ENCODE measurements at regions not wholly inside any gene's neighbourhood (a gene's known extent, or its start where the extent isn't known, plus 50 kb on each side); places are given as distances from the start of the nearest gene placed in this dataset.
"Not testable (repeated sequence)": the region's sequence is repeated elsewhere in the genome, so short reads cannot be mapped to it uniquely, and the experiment has no call there.

DNA sequence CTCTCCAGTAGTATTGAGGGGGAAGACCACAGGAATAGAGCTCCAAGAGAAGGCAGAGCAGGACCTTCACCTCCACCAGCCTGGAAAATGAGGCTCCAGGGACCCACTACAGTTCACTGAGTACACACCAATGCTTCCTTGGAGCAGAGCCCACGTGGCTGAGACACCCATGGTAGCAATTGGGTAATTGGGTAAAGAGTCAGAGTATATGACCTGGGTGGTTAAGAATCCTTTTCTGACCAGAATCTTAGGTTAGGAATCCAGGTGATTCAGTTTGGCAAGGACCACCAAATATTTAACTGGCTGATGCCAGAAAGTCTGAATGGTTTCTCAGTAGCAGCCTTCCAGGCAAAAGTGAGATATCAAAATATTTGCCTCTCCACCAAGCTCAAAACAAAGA is 107.7 kb downstream of the MDH1 start:
- FAIRE-seq: no peak

GRCh38 chr2:63697160-63697559 is 108.4 kb downstream of the MDH1 start:
- no peak for FAIRE-seq

DNA sequence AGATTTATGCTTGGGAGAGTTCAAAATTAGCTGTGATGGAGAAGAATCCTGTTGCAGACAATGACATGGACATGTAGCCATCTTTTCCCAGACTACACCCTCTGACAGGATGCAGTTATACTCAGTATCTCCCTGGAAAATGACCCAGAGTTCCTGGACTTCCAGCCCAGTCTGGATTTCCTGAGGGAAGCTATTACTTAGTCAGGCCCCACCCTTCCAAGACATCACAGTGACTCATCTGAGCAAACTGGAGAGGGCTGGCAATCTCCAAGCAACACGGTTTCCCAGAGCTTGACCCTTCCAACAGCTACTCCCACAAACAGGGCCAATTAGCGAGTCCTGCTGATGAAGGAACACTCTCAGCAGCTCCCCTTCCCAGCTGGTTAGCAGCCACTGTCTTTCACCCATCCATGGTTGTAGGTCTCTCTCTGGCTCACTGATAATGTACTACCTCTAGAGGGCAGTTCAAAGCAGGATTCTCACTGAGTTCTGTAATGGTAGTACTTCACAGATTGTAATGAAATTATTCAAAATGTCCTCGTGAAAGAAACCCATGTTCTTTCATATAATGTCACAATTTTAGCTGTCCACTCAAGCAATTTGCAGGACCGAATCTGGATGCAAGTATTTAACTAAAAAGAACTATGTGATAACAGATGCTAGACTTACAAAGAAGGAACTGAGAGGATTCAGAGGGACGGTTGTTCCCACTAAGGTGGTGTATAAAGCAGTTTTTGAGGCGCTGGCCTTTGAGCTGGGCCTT is 110.2 kb downstream of the MDH1 start:
- FAIRE-seq: peak; percentile 53

GRCh38 chr2:63699549-63699839 is 110.7 kb downstream of the MDH1 start:
- FAIRE-seq: no peak

DNA sequence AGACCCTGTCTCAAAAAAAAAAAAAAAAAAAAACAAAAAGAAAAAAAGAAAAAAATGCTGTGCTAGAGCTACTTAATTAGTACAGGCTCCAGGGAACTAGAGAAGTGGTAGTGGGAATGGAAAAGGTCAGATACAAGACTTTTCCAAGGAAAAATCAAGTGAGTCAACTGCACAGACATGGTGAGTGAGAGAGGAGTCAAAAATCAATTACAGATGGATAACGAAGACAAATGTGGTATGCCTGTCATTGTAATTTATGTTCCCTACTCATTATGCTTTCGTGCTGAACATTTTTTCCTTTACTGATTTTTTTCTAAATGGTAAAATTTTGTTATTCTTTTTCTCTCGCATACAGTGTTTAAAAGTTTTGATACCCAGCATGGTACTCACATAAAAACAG is 111.5 kb downstream of the MDH1 start:
- FAIRE-seq: no peak

DNA sequence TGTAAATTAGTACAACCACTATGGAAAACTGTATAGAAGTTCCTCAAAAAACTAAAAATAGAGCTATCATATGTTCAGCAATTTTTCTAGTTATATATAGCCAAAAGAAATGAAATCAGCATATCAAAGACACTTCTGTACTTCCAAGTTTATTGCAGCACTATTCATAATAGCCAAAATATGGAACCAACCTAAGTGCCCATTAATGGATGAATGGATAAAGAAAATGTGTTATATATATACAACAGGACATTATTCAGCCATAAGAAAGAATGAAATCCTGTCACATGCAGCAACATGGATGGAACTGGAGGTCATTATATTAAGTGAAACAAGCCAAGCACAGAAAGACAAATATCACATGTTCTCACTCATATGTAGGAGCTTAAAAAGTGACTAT is 112.6 kb downstream of the MDH1 start:
- FAIRE-seq: no peak

GRCh38 chr2:63706084-63706483 is 117.3 kb downstream of the MDH1 start:
- FAIRE-seq: not testable (repeated sequence)

DNA sequence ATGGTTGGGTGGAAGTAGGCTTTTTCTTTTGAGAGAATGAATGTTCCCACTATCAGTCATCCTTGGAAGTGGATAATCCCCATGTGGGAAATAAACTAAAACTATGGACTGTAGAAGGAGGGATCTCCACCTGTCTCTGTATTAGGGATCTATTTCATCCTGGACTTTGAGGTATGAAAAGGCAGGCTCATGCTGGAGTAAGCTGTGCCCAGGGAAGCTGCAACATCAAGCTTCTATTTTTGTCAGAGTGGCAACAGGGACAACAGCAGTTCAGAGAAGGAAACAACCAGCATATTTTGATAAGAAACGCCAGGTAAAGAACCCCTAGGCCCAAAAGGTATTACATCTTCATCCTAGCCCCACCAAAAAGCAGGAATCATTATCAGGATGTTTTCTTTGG is 122.0 kb downstream of the MDH1 start:
- no peak for FAIRE-seq

DNA sequence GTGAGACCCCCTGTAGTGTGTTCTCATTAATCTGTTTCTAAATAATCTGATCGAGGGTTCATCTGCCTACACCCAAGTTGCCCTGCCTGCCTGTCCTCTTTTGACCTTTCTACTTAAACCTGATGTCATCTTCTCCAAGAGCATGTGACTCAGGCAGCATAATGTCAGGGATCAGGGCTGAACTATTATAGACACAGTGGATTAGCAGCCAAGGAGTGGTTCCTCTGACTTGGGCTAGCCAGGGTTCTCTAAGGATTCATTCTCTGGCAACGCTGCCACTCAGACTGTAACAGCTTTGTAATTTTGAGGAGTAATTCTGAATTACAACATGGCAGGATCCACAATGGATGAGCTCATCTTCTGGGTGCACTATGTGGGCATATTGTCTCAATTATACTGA is 124.0 kb downstream of the MDH1 start:
- FAIRE-seq: no peak

- FAIRE-seq: no peak
Measured at GRCh38 chr2:63716146-63716545, 125.5 kb upstream of the UGP2 start.

- FAIRE-seq: no peak
Measured at GRCh38 chr2:63719052-63719451, 122.6 kb upstream of the UGP2 start.

- no peak for FAIRE-seq
Measured at GRCh38 chr2:63721082-63721424, 120.6 kb upstream of the UGP2 start.

GRCh38 chr2:63722284-63722683 is 119.4 kb upstream of the UGP2 start:
- not testable (repeated sequence) for FAIRE-seq

GRCh38 chr2:63723709-63724108 is 118.0 kb upstream of the UGP2 start:
- no peak for FAIRE-seq

GRCh38 chr2:63725212-63725611 is 116.5 kb upstream of the UGP2 start:
- not testable (repeated sequence) for FAIRE-seq

- FAIRE-seq: no peak
Measured at GRCh38 chr2:63729362-63729761, 112.3 kb upstream of the UGP2 start.

- no peak for FAIRE-seq
Measured at GRCh38 chr2:63729831-63730230, 111.9 kb upstream of the UGP2 start.

GRCh38 chr2:63734510-63734909 is 107.2 kb upstream of the UGP2 start:
- no peak for FAIRE-seq

DNA sequence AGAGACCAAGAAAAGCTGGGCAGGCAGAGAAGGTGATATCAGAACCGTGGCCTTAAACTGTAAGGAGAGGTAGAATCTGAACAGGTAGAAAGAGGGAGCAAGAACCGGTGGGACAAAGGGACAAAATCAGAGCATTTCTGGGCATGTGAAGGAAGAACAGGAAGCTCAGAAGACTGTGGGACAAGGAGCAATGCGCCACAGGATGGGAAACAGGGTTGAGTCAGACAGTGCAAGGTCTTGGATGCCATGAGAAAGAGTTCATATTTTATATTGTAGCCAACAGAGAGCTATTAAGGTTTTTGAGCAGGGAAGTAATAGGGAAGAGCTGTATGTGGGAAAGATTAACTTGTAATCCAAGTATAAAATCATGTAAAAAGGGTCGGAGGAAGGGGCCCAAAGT is 106.4 kb upstream of the UGP2 start:
- no peak for FAIRE-seq

- FAIRE-seq: no peak
Measured at GRCh38 chr2:63735931-63736330, 105.8 kb upstream of the UGP2 start.

DNA sequence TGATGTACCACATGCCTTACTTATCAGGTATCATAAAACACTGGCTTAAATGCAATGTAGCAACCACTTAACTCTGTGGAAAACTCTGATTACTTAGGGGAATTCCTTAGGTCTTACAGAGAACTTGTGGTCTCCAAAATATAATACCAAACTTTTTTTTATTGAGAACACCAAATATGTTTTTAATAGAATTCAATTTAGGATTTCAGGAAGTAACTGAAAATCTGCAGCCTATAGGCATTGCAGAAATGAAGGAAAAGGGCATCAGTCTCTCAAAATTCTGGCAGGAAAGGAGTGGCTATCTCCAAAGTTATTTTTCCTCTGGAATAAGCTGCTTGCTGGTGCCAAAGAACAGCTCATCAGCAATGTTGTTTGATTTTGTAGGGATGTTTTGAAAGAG is 105.3 kb upstream of the UGP2 start:
- no peak for FAIRE-seq

DNA sequence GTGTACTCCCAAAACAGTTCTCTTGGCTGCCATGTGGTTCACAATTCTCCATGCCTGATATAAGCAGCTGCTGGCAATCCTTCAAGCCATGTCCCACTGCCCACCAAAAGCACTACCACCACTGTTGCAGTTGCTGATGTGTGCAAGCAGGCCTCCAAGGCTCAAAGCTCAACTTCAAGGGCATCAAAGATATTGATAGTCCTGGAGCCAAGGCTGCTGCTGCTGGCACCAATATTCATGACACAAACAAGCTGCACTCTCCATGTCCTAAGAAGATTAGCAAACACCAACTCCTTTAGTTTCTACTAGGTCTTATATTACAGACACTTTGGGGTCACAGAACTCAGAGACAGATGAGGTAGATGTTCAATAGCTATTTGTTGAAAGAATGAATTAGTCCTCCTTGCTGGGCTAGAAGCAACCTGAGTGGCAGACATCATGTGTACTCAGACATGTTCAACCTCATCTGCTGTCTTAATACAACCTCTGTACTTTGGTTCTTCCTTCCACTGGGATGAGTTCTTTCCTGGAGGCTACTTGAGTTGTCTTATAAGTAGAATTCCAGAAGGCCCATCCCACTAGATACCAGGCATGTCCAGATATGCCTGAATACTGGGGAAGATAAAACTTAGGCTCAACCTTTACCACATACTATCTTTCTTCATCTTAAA is 104.5 kb upstream of the UGP2 start:
- no peak for FAIRE-seq

DNA sequence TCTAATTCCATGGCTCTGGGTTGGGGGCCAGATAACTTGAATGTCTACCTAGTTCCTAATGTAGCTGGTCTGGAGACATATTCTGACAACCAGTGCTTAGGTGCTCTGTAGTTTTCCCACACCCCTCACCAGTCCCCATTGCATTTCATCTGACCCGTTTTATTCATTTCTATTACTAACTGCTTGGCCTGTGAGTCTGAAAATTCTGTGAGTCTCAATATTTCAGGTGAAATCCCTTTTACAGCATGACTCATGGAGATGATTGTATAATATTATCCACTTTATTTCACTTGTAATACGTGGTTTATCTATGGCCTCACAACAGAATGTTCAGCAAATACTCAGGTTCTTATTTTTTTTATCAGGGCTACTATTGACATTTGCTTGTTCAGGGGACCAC is 103.7 kb upstream of the UGP2 start:
- no peak for FAIRE-seq

DNA sequence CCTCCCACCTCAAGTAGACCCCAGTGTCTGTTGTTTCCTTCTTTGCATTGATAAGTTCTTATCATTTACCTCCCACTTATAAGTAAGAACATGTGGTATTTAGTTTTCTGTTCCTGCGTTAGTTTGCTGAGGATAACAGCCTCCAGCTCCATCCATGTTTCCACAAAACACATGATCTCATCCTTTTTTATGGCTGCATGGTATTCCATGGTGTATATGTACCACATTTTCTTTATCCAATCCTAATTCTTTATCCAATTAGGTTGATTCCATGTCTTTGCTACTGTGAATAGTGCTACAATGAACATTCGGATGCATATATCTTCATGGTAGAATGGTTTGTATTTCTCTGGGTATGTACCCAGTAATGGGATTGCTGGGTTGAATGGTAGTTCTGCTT is 102.5 kb upstream of the UGP2 start:
- not testable (repeated sequence) for FAIRE-seq

GRCh38 chr2:63740020-63740419 is 101.7 kb upstream of the UGP2 start:
- FAIRE-seq: no peak
